Testis (tissue), 2 donors: ENCODE measurements at regions not wholly inside any gene's neighbourhood (a gene's known extent, or its start where the extent isn't known, plus 50 kb on each side); places are given as distances from the start of the nearest gene placed in this dataset.

Source experiments
- DNase-seq: peaks from one replicate; pipeline ENCODE4 v3.0.0-alpha.2; 2019
- H3K27ac ChIP-seq, 2 donors: fragments of 200-600 bp; sonication (generic); one replicate each; pipeline ENCODE4 v1.5.1; 2019
- H3K27me3 ChIP-seq: fragments of 200-600 bp; sonication (generic); one replicate; pipeline ENCODE4 v1.5.1; 2019
- H3K36me3 ChIP-seq: fragments of 200-600 bp; sonication (generic); one replicate; pipeline ENCODE4 v1.5.1; 2017; ENCODE audit warnings: low read depth; ENCODE audit errors: missing control alignments
- H3K4me1 ChIP-seq: fragments of 200-600 bp; sonication (generic); one replicate; pipeline ENCODE4 v1.5.1; 2019
- H3K4me3 ChIP-seq, 2 donors: fragments of 200-600 bp; sonication (generic); one replicate each; pipeline ENCODE4 v1.5.1; 2017 to 2019
- H3K9me3 ChIP-seq: fragments of 200-600 bp; sonication (generic); one replicate; pipeline ENCODE4 v1.5.1; 2017
- CTCF ChIP-seq, 3 experiments: fragments of 450-650 bp in 2 of 3; fragments of 200-600 bp in 1 of 3; sonication (generic) in 1 of 3; IDR thresholded peaks; one replicate each; pipeline ENCODE4 v1.5.1; 2016 to 2019; ENCODE audit warnings: antibody characterized with exemption in 3 of 3, mild to moderate bottlenecking in 2 of 3, moderate library complexity in 1 of 3
- POLR2A ChIP-seq: fragments of 450-650 bp; IDR thresholded peaks from one replicate; pipeline ENCODE4 v1.6.1; 2017; ENCODE audit warnings: antibody characterized with exemption, mild to moderate bottlenecking, moderate library complexity
- WGBS, 2 donors: methylation state at CpG; one replicate each; pipeline ENCODE4 v1.1.5; 2018; 5-methylcytosine and 5-hydroxymethylcytosine counted together
- intact Hi-C: fragments of 100-400 bp; cut with DNase I; formaldehyde crosslinking; loops from one replicate; pipeline ENCODE4 v1.15.1; 2023; ENCODE audit warnings: low total_unique reads

- peaks cover 7% of the 10 kb centered on the region for H3K4me1 ChIP-seq
- no peak for DNase-seq
- no peaks in the 10 kb centered on the region for H3K9me3 ChIP-seq
- intact Hi-C loops, result no loop called here
- no peaks in the 10 kb centered on the region for H3K36me3 ChIP-seq
- WGBS, 2 donors, result 0 to 31% methylated on average over 1 of the region's 1 CpG
- H3K27ac ChIP-seq, result no peak overlapping the region
- TF ChIP-seq POLR2A (no peak), CTCF (IDR thresholded peaks at IDR 0.05) (no peak)
- no peaks in the 10 kb centered on the region for H3K27me3 ChIP-seq
- H3K4me3 ChIP-seq, result no peak overlapping the region
Measured at GRCh38 chr11:95693298-95693697, 96.3 kb downstream of the FAM76B start.

GRCh38 chr11:95692526-95693260 lies 96.9 kb downstream of the FAM76B start:
- intact Hi-C loops, result no loop called here
- Histone ChIP-seq H3K4me1 (peaks cover 5% of the 10 kb centered on the region), H3K36me3 (no peaks in the 10 kb centered on the region), H3K27ac (no peak overlapping the region), H3K4me3 (no peak overlapping the region), H3K27me3 (no peaks in the 10 kb centered on the region), H3K9me3 (no peaks in the 10 kb centered on the region)
- DNase-seq, result no peak
- TF ChIP-seq CTCF (IDR thresholded peaks at IDR 0.05), result no peak
- no peak for TF ChIP-seq POLR2A
- 75 to 95% methylated on average over 3 of the region's 3 CpGs for WGBS, 2 donors

DNA sequence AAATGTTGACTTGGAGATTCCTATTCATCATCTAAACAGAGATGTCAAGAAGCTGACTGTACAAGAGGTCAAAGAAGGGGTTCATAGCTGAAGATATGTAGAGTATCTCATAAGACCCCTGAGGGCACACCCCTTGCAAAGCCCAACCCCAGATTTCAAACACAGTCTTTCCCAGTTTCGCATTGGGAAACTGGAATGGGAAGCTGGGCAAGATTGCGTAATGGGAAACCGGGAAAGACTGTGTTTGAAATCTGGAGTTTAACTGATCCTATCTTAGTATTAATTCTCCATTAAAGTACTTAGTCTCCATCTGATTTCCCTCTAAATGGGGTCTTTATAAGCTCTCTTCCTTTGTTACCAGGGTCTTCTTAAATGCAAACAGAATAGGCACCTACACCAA lies 99.5 kb downstream of the FAM76B start:
- Histone ChIP-seq H3K27ac (no peak overlapping the region), H3K4me1 (no peaks in the 10 kb centered on the region), H3K27me3 (no peaks in the 10 kb centered on the region), H3K4me3 (no peak overlapping the region), H3K36me3 (no peaks in the 10 kb centered on the region), H3K9me3 (no peaks in the 10 kb centered on the region)
- intact Hi-C loops, result no loop called here
- DNase-seq, result no peak
- WGBS, 2 donors, result 96 to 97% methylated on average over 3 of the region's 3 CpGs
- TF ChIP-seq POLR2A (no peak), CTCF (IDR thresholded peaks at IDR 0.05) (no peak)

GRCh38 chr11:95688501-95689222 lies 100.9 kb downstream of the FAM76B start:
- DNase-seq, result no peak
- H3K36me3 ChIP-seq, result no peaks in the 10 kb centered on the region
- intact Hi-C loops, result no loop called here
- H3K27ac ChIP-seq, result no peak overlapping the region
- H3K4me3 ChIP-seq, result no peak overlapping the region
- no peaks in the 10 kb centered on the region for H3K4me1 ChIP-seq
- TF ChIP-seq CTCF (IDR thresholded peaks at IDR 0.05) (no peak), POLR2A (no peak)
- no peaks in the 10 kb centered on the region for H3K27me3 ChIP-seq
- 81 to 84% methylated on average over 7 of the region's 7 CpGs for WGBS, 2 donors
- no peaks in the 10 kb centered on the region for H3K9me3 ChIP-seq
